Chondrocyte (in vitro differentiated cells): ENCODE measurements at regions not wholly inside any gene's neighbourhood (a gene's known extent, or its start where the extent isn't known, plus 50 kb on each side); places are given as distances from the start of the nearest gene placed in this dataset.

ENCODE experiments used
- DNase-seq: peaks from one replicate; pipeline ENCODE4 v3.0.0; 2021; ENCODE audit warnings: mixed read lengths, low spot score
- H3K27ac Mint-ChIP-seq: one replicate; pipeline ENCODE4 v1.8.0; 2021; ENCODE audit warnings: mild to moderate bottlenecking, moderate library complexity, mixed read lengths; ENCODE audit not compliant: unreplicated experiment
- H3K27me3 Mint-ChIP-seq: 2 replicates; pipeline ENCODE4 v1.8.0; 2021; ENCODE audit warnings: low read depth, mixed read lengths
- H3K36me3 Mint-ChIP-seq: 2 replicates; pipeline ENCODE4 v1.8.0; 2021; ENCODE audit warnings: low read depth, mixed read lengths
- H3K4me1 Mint-ChIP-seq: 2 replicates; pipeline ENCODE4 v1.8.0; 2021; ENCODE audit warnings: low read depth, mild to moderate bottlenecking, mixed read lengths
- H3K4me3 Mint-ChIP-seq: one replicate; pipeline ENCODE4 v1.8.0; 2021; ENCODE audit warnings: mild to moderate bottlenecking, moderate library complexity, mixed read lengths; ENCODE audit not compliant: unreplicated experiment
- H3K9me3 Mint-ChIP-seq: 2 replicates; pipeline ENCODE4 v1.8.0; 2021; ENCODE audit warnings: low read depth, mixed read lengths
- TF ChIP-seq, protein P1 (sequence below): fragments of 200-600 bp; sonication (generic); IDR thresholded peaks from 2 replicates; pipeline ENCODE4 v1.5.0; 2021; ENCODE audit warnings: antibody characterized with exemption, mild to moderate bottlenecking, moderate library complexity

DNA sequence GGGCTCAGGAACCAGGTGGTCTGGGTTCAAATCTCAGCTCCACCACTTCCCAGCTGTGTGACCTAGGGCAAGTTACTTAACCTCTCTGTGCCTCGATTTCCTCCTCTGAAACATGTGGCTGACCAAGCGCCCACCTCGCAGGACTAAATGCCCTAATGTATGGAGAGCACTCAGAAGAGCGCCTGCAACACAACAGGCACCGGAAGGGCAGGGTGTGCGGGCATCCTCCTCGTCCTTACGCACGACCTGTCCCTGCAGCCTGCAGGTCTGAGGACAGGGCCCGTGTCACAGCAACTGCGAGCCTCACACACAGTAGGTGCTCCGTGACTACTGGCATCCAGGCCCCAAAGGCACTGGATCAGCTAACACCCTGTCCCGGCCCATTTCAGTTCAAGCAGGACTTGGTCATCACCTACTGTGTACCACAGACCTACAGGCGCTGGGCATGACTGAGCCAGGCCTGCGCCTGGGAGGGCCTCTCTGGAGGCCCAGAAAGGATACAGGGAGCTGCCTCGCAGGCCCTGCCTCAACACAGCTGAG is 131.5 kb downstream of the NCOR2 start:
- Mint-ChIP-seq H3K27me3 (no peaks in the 10 kb centered on the region), H3K27ac (no peak overlapping the region), H3K9me3 (no peaks in the 10 kb centered on the region), H3K4me1 (peaks cover 15% of the 10 kb centered on the region), H3K36me3 (peaks cover 6% of the 10 kb centered on the region), H3K4me3 (no peak overlapping the region)
- TF ChIP-seq, protein P1, sequence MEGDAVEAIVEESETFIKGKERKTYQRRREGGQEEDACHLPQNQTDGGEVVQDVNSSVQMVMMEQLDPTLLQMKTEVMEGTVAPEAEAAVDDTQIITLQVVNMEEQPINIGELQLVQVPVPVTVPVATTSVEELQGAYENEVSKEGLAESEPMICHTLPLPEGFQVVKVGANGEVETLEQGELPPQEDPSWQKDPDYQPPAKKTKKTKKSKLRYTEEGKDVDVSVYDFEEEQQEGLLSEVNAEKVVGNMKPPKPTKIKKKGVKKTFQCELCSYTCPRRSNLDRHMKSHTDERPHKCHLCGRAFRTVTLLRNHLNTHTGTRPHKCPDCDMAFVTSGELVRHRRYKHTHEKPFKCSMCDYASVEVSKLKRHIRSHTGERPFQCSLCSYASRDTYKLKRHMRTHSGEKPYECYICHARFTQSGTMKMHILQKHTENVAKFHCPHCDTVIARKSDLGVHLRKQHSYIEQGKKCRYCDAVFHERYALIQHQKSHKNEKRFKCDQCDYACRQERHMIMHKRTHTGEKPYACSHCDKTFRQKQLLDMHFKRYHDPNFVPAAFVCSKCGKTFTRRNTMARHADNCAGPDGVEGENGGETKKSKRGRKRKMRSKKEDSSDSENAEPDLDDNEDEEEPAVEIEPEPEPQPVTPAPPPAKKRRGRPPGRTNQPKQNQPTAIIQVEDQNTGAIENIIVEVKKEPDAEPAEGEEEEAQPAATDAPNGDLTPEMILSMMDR: no peak
- DNase-seq: no peak

DNA sequence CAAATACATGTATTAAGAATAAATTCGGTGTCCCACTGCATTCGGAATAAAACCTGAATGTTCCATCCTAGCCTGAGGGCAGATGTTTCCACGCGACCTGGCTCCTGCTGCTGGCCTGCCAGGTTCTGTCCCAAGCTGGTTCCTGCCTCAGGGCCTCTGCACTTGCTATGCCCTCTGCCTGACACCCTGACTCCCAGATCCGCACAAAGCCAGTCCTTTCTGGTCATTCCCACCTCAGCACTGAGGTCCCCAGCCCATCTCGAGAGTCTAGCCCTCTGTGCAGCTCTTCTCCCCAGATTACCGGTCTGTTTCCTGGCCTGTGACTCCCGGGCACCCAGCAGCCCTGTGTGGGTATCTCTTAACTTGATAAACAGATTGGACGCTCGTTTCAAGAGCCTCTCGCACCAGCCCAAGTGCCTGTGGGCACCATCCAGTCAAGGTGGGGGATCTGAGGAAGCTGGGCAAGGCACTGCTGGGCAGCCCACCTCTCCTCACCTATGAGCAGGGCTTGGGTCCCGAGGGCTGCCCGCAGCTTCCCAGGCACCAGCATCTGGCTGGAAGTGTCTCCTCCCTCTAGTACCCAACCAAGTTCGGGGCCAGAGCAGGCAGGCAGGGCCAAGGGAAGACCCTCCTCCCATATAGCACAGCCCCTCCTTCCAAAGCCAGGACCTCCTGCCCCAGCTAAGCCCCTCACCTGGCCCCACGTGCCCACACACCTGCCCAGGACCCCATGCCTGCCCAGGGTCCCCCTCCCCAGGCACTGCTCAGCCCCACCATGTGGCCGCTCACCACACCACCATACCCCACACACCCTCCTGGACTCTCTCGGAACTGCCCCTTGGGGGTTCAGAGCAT is 132.2 kb downstream of the NCOR2 start:
- DNase-seq: no peak
- no peaks in the 10 kb centered on the region for H3K9me3 Mint-ChIP-seq
- H3K27me3 Mint-ChIP-seq: no peaks in the 10 kb centered on the region
- H3K36me3 Mint-ChIP-seq: peaks cover 9% of the 10 kb centered on the region
- peak overlapping the region; percentile 9 for H3K27ac Mint-ChIP-seq
- no peak overlapping the region for H3K4me3 Mint-ChIP-seq
- H3K4me1 Mint-ChIP-seq: peaks cover 9% of the 10 kb centered on the region
- TF ChIP-seq, protein P1: no peak

DNA sequence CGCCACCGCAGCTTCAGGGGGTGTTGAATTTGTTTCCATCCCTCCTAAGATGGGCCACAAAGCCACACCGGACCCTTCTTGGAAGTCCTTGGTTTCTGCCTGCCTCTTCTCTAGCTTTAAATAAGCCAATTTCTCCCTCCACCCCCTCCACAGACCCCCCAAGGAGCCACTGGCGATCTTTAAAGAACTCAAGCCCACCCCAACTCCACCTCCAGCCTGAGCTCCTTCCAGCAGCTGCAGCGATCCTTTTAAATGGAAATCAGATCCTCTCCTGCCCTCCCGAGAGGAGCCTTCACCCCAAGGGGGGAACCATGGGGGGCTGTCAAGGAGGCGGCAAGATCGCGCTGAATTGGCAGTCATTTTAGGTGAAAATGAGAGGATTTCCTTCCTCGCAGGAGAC is 133.1 kb downstream of the NCOR2 start:
- H3K4me1 Mint-ChIP-seq: peaks cover 9% of the 10 kb centered on the region
- H3K9me3 Mint-ChIP-seq: no peaks in the 10 kb centered on the region
- TF ChIP-seq, protein P1: no peak
- H3K27me3 Mint-ChIP-seq: no peaks in the 10 kb centered on the region
- H3K4me3 Mint-ChIP-seq: no peak overlapping the region
- H3K36me3 Mint-ChIP-seq: peaks cover 9% of the 10 kb centered on the region
- H3K27ac Mint-ChIP-seq: no peak overlapping the region
- DNase-seq: no peak

DNA sequence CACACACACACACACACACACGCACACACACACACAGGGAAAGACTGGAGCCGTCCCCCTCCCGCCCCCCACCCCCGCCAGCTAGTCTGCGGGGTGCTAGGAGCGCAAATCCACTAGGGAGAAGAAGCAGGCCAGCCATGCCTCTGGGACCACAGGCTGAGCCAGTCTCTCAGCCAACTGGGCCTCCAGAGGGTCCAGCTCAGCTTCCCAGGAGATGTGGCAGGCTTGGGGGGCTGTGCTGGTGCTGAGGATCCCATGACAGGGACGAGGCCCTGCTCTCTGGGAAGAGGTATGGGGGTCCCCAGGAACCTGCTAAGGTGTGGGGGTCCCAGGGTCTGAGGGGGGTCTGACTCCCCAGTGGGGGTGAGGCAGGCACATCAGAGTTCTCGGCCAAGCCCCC is 133.5 kb downstream of the NCOR2 start:
- TF ChIP-seq, protein P1: no peak
- Mint-ChIP-seq H3K27ac (no peak overlapping the region), H3K4me3 (no peak overlapping the region)

DNA sequence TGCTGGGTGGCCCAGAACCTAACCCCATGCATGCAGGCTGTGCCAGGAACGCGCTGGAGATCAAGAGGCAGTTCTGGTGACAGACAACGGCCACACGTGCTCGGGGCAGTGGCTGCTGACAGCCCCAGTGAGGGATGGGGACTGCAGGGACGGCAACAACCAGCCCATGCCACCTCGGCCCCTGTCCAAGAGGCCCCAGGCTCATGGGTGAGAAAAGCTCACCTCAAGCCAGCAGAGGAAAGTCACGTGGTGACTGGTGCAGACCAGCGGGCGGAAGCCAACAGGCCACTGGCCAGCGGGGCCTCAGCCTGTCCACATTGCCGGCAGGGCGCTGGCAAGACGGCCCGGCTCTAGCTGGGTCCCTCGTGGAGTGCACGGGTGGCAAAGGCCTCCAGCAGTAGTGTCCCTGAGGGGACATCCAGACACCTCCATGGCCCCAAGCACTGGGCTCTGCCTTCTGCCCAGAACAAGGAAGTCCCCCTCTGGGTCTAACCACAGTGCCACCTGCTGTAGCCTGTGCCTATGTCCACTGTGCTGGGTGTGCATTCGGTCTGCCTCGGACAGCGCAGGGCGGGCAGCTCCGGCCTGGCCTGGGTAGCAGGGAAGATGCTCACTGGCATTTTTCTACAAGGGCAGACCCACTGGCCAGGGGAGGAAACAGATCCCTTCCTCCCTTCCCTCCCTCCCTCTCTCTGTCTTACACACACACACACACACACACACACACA is 134.1 kb downstream of the NCOR2 start:
- no peaks in the 10 kb centered on the region for H3K9me3 Mint-ChIP-seq
- TF ChIP-seq, protein P1: no peak
- no peak overlapping the region for H3K27ac Mint-ChIP-seq
- peaks cover 15% of the 10 kb centered on the region for H3K4me1 Mint-ChIP-seq
- H3K36me3 Mint-ChIP-seq: peaks cover 9% of the 10 kb centered on the region
- DNase-seq: no peak
- no peaks in the 10 kb centered on the region for H3K27me3 Mint-ChIP-seq
- H3K4me3 Mint-ChIP-seq: no peak overlapping the region

More for the DNA sequence above, 133.5 kb downstream of the NCOR2 start:
- H3K36me3 Mint-ChIP-seq: peaks cover 9% of the 10 kb centered on the region
- no peaks in the 10 kb centered on the region for H3K9me3 Mint-ChIP-seq
- DNase-seq: no peak
- peaks cover 9% of the 10 kb centered on the region for H3K4me1 Mint-ChIP-seq
- H3K27me3 Mint-ChIP-seq: no peaks in the 10 kb centered on the region
